Uterus (tissue), 3 donors: ENCODE measurements at regions not wholly inside any gene's neighbourhood (a gene's known extent, or its start where the extent isn't known, plus 50 kb on each side); places are given as distances from the start of the nearest gene placed in this dataset. TPM values are rescaled to one million over a fixed set of nuclear protein-coding genes. Genes with fewer than 3 reads are reported as not detected.

Source experiments
- DNase-seq, 2 donors: peaks; one replicate each; pipeline ENCODE4 v3.0.0-alpha.2; 2019 to 2020
- H3K27ac ChIP-seq, 2 donors: fragments of 200-600 bp; sonication (generic); 1 replicate in 1 of 2; 2 replicates in 1 of 2; pipeline ENCODE4 v1.5.1; 2016 to 2018
- H3K27me3 ChIP-seq, 2 donors: fragments of 200-600 bp; sonication (generic); one replicate each; pipeline ENCODE4 v1.5.1; 2018 to 2019; ENCODE audit warnings: control low read depth in 1 of 2
- H3K36me3 ChIP-seq, 2 donors: fragments of 200-600 bp; sonication (generic); one replicate each; pipeline ENCODE4 v1.5.1; 2019; ENCODE audit warnings: control low read depth in 1 of 2
- H3K4me1 ChIP-seq, 2 donors: fragments of 200-600 bp; sonication (generic); one replicate each; pipeline ENCODE4 v1.5.1; 2018 to 2019; ENCODE audit warnings: control low read depth in 1 of 2
- H3K4me3 ChIP-seq, 2 donors: fragments of 200-600 bp; sonication (generic); 1 replicate in 1 of 2; 2 replicates in 1 of 2; pipeline ENCODE4 v1.5.1; 2018 to 2019; ENCODE audit warnings: mild to moderate bottlenecking in 1 of 2
- H3K9me3 ChIP-seq, 2 donors: fragments of 200-600 bp; sonication (generic); one replicate each; pipeline ENCODE4 v1.5.1; 2019; ENCODE audit warnings: control low read depth in 1 of 2
- CTCF ChIP-seq, 4 experiments: fragments of 200-600 bp in 2 of 4; fragments of 450-650 bp in 2 of 4; sonication (generic) in 2 of 4; IDR thresholded peaks; one replicate each; pipeline ENCODE4 v1.5.1; 2016 to 2019; ENCODE audit warnings: antibody characterized with exemption in 4 of 4, mild to moderate bottlenecking in 2 of 4, moderate library complexity in 1 of 4
- POLR2A ChIP-seq, 2 donors: fragments of 450-650 bp; IDR thresholded peaks; one replicate each; pipeline ENCODE4 v1.6.1; 2016; ENCODE audit warnings: antibody characterized with exemption in 2 of 2, mild to moderate bottlenecking in 1 of 2, moderate library complexity in 1 of 2
- intact Hi-C: fragments of 100-400 bp; cut with DNase I; formaldehyde crosslinking; loops from one replicate; pipeline ENCODE4 v1.15.1; 2023; ENCODE audit warnings: low total_unique reads
- small RNA-seq: library from RNA; depleted of rRNA; stranded (forward); fragments of <200 nt; gene quantifications from one replicate; pipeline ENCODE3, GENCODE V24; 2016
- donor health status: DM: yes; HTN: yes; CAD: no.

- H3K27me3 ChIP-seq = no peaks in the 10 kb centered on the region
- TF ChIP-seq POLR2A (IDR thresholded peaks at IDR 0.05) (no peak), CTCF (IDR thresholded peaks at IDR 0.05) (no peak)
- no peak overlapping the region for H3K4me3 ChIP-seq
- no peaks in the 10 kb centered on the region for H3K4me1 ChIP-seq
- no peak overlapping the region for H3K27ac ChIP-seq
- H3K9me3 ChIP-seq = no peaks in the 10 kb centered on the region
- intact Hi-C loops = no loop called here
- no peak for DNase-seq
- no peaks in the 10 kb centered on the region for H3K36me3 ChIP-seq
Measured at GRCh38 chr13:23129331-23129730, 51.4 kb upstream of the SGCG start.

Small RNA genes in the stretch of these regions (small RNA-seq; reads per million reads assigned to genes)
- gene MTND3P1 (not detected), gene RF00049 (not detected)
